Kidney (tissue), 13 donors: ENCODE measurements at regions not wholly inside any gene's neighbourhood (a gene's known extent, or its start where the extent isn't known, plus 50 kb on each side); places are given as distances from the start of the nearest gene placed in this dataset.
"Not testable (repeated sequence)": the region's sequence is repeated elsewhere in the genome, so short reads cannot be mapped to it uniquely, and the experiment has no call there.

Experiments
- DNase-seq, 5 donors: peaks; one replicate each; pipeline ENCODE4 v3.0.0-alpha.2; 2013 to 2020
- FAIRE-seq: peaks from 2 replicates; lab custom pipeline; 2012; peaks lifted over from hg19 to GRCh38; lab: Jason Lieb, UNC
- H3K27ac ChIP-seq, 2 donors: one replicate each; pipeline ENCODE4 v1.7.0; 2013; ENCODE audit warnings: low read depth in 2 of 2, low read length in 2 of 2, inconsistent platforms in 1 of 2
- H3K27me3 ChIP-seq: one replicate; pipeline ENCODE4 v1.7.1; 2013; ENCODE audit warnings: low read length, inconsistent platforms; ENCODE audit not compliant: control insufficient read depth, insufficient read depth
- H3K36me3 ChIP-seq, 3 donors: one replicate each; pipeline versions ENCODE4 v1.7.0 to v1.7.1; 2013; ENCODE audit warnings: low read length in 3 of 3, control low read depth in 1 of 3, inconsistent platforms in 1 of 3; ENCODE audit not compliant: insufficient read depth in 3 of 3, control insufficient read depth in 2 of 3
- H3K4me1 ChIP-seq, 3 donors: one replicate each; pipeline versions ENCODE4 v1.7.0 to v1.7.1; 2013; ENCODE audit warnings: low read length in 3 of 3, inconsistent platforms in 1 of 3, low read depth in 1 of 3; ENCODE audit not compliant: control insufficient read depth in 2 of 3, insufficient read depth in 2 of 3
- H3K4me3 ChIP-seq, 3 donors: one replicate each; pipeline versions ENCODE4 v1.7.0 to v1.8.1; 2013; ENCODE audit warnings: low read length in 3 of 3, control low read depth in 1 of 3, inconsistent platforms in 1 of 3
- H3K9ac ChIP-seq, 3 donors: one replicate each; pipeline versions ENCODE4 v1.7.0 to v1.7.1; 2013; ENCODE audit warnings: low read length in 3 of 3, control low read depth in 1 of 3, inconsistent platforms in 1 of 3
- H3K9me3 ChIP-seq, 3 donors: one replicate each; pipeline versions ENCODE4 v1.7.0 to v1.7.1; 2013; ENCODE audit warnings: low read length in 3 of 3, control low read depth in 1 of 3, inconsistent platforms in 1 of 3; ENCODE audit not compliant: control insufficient read depth in 2 of 3, insufficient read depth in 1 of 3
- CTCF ChIP-seq: IDR thresholded peaks from 3 replicates; pipeline ENCODE4 v1.5.1; 2012; ENCODE audit warnings: mild to moderate bottlenecking, moderate library complexity, borderline replicate concordance; ENCODE audit not compliant: insufficient read depth; ENCODE audit errors: extremely low read depth
- intact Hi-C: fragments of 100-400 bp; cut with DNase I; formaldehyde crosslinking; loops from one replicate; pipeline ENCODE4 v1.11.1; 2022
- donor health status: control.
- donor health status: control.
- donor health status: control.
- donor health status: control.
- donor health status: control.
- donor health status: DM: yes; HTN: yes; CAD: no.
- donor health status: Normal renal cell carcinoma (clear cell type).

GRCh38 chr3:105976196-105976595 lies 107.4 kb upstream of the CBLB start:
- FAIRE-seq (no peak), DNase-seq (peak in 1 of 5 donors; percentile 21)
- intact Hi-C loops, result no loop called here
- Histone ChIP-seq H3K27ac (no peak overlapping the region), H3K36me3 (no peaks in the 10 kb centered on the region), H3K9me3 (no peaks in the 10 kb centered on the region), H3K27me3 (no peaks in the 10 kb centered on the region), H3K9ac (no peak overlapping the region), H3K4me1 (no peaks in the 10 kb centered on the region), H3K4me3 (no peak overlapping the region)
- TF ChIP-seq CTCF, result no peak

- no peaks in the 10 kb centered on the region for H3K9me3 ChIP-seq
- no peaks in the 10 kb centered on the region for H3K27me3 ChIP-seq
- TF ChIP-seq CTCF, result no peak
- DNase-seq, result no peak
- H3K4me1 ChIP-seq, result no peaks in the 10 kb centered on the region
- no peak overlapping the region for H3K4me3 ChIP-seq
- no peak overlapping the region for H3K27ac ChIP-seq
- FAIRE-seq, result no peak
- no peaks in the 10 kb centered on the region for H3K36me3 ChIP-seq
- no peak overlapping the region for H3K9ac ChIP-seq
- intact Hi-C loops, result no loop called here
Observed at GRCh38 chr3:105979961-105980360, 111.1 kb upstream of the CBLB start.

- H3K27ac ChIP-seq, result no peak overlapping the region
- no peaks in the 10 kb centered on the region for H3K27me3 ChIP-seq
- H3K9me3 ChIP-seq, result no peaks in the 10 kb centered on the region
- TF ChIP-seq CTCF, result no peak
- H3K36me3 ChIP-seq, result no peaks in the 10 kb centered on the region
- FAIRE-seq (no peak), DNase-seq (no peak)
- intact Hi-C loops, result no loop called here
- no peak overlapping the region for H3K9ac ChIP-seq
- no peaks in the 10 kb centered on the region for H3K4me1 ChIP-seq
- H3K4me3 ChIP-seq, result no peak overlapping the region
Observed at GRCh38 chr3:105982207-105982606, 113.4 kb upstream of the CBLB start.

GRCh38 chr3:105984837-105985236 lies 116.0 kb upstream of the CBLB start:
- Histone ChIP-seq H3K27me3 (no peaks in the 10 kb centered on the region), H3K9ac (no peak overlapping the region), H3K36me3 (no peaks in the 10 kb centered on the region), H3K4me1 (no peaks in the 10 kb centered on the region), H3K27ac (no peak overlapping the region), H3K4me3 (no peak overlapping the region), H3K9me3 (no peaks in the 10 kb centered on the region)
- intact Hi-C loops, result no loop called here
- DNase-seq (no peak), FAIRE-seq (no peak)
- TF ChIP-seq CTCF, result no peak

- FAIRE-seq, result not testable (repeated sequence)
Observed at GRCh38 chr3:105986343-105986742, 117.5 kb upstream of the CBLB start.

More at GRCh38 chr3:105986343-105986742, 117.5 kb upstream of the CBLB start:
- H3K9me3 ChIP-seq, H3K4me1 ChIP-seq, H3K36me3 ChIP-seq, H3K9ac ChIP-seq, intact Hi-C loops, H3K27ac ChIP-seq, H3K4me3 ChIP-seq, DNase-seq, H3K27me3 ChIP-seq: not testable (repeated sequence)
